Neural progenitor cell (in vitro differentiated cells): ENCODE measurements at regions not wholly inside any gene's neighbourhood (a gene's known extent, or its start where the extent isn't known, plus 50 kb on each side); places are given as distances from the start of the nearest gene placed in this dataset.

Source experiments
- DNase-seq: peaks from one replicate; pipeline ENCODE4 v3.0.0-alpha.2; 2016; ENCODE audit warnings: low spot score
- H2AFZ ChIP-seq: fragments of 200-600 bp; sonication (generic); replicated peaks from 2 replicates; pipeline ENCODE4 v1.6.1; 2016; ENCODE audit warnings: antibody characterized with exemption
- H3F3A ChIP-seq: fragments of 200-600 bp; sonication (generic); 2 replicates; pipeline ENCODE4 v1.6.1; 2016; ENCODE audit warnings: antibody characterized with exemption, low read depth
- H3K27ac ChIP-seq: fragments of 200-600 bp; sonication (generic); 2 replicates; pipeline ENCODE4 v1.5.1; 2016; ENCODE audit warnings: mild to moderate bottlenecking
- H3K27me3 ChIP-seq: fragments of 200-600 bp; sonication (generic); 2 replicates; pipeline ENCODE4 v1.6.1; 2016; ENCODE audit warnings: mild to moderate bottlenecking, moderate library complexity
- H3K36me3 ChIP-seq: fragments of 200-600 bp; sonication (generic); 2 replicates; pipeline ENCODE4 v1.5.1; 2016
- H3K4me1 ChIP-seq: fragments of 200-600 bp; sonication (generic); 2 replicates; pipeline ENCODE4 v1.6.1; 2016; ENCODE audit warnings: mixed run types
- H3K4me2 ChIP-seq: fragments of 200-600 bp; sonication (generic); 2 replicates; pipeline ENCODE4 v1.6.1; 2016
- H3K4me3 ChIP-seq: fragments of 200-600 bp; sonication (generic); 2 replicates; pipeline ENCODE4 v1.5.1; 2016
- H3K79me2 ChIP-seq: fragments of 200-600 bp; sonication (generic); 2 replicates; pipeline ENCODE4 v1.6.1; 2016; ENCODE audit warnings: low read depth
- H3K9ac ChIP-seq: fragments of 200-600 bp; sonication (generic); 2 replicates; pipeline ENCODE4 v1.6.1; 2016
- H3K9me3 ChIP-seq: fragments of 200-600 bp; sonication (generic); 2 replicates; pipeline ENCODE4 v1.5.1; 2016; ENCODE audit warnings: low read depth
- H4K20me1 ChIP-seq: fragments of 200-600 bp; sonication (generic); 2 replicates; pipeline ENCODE4 v1.6.1; 2016; ENCODE audit warnings: low read depth
- H3K27ac Mint-ChIP-seq: 3 replicates; pipeline ENCODE4 v1.8.0; 2021; ENCODE audit warnings: mixed read lengths
- H3K27me3 Mint-ChIP-seq: 2 replicates; pipeline ENCODE4 v1.8.0; 2022; ENCODE audit warnings: low read depth, mild to moderate bottlenecking, inconsistent platforms, moderate library complexity, mixed read lengths; ENCODE audit not compliant: insufficient read depth
- H3K36me3 Mint-ChIP-seq: 3 replicates; pipeline ENCODE4 v1.8.0; 2021; ENCODE audit warnings: mixed read lengths
- H3K4me1 Mint-ChIP-seq: 3 replicates; pipeline ENCODE4 v1.8.0; 2021; ENCODE audit warnings: mixed read lengths
- H3K4me3 Mint-ChIP-seq: 3 replicates; pipeline ENCODE4 v1.8.0; 2021; ENCODE audit warnings: mild to moderate bottlenecking, moderate library complexity, mixed read lengths
- H3K9me3 Mint-ChIP-seq: 3 replicates; pipeline ENCODE4 v1.8.0; 2020; ENCODE audit warnings: mixed read lengths
- EZH2 ChIP-seq: fragments of 200-600 bp; sonication (generic); IDR thresholded peaks from 2 replicates; pipeline ENCODE4 v1.6.1; 2017; ENCODE audit warnings: antibody characterized with exemption, mild to moderate bottlenecking, moderate library complexity
- EZH2phosphoT487 ChIP-seq: fragments of 200-600 bp; sonication (generic); IDR thresholded peaks from 2 replicates; pipeline ENCODE4 v1.6.1; 2017; ENCODE audit warnings: antibody characterized with exemption
- TF ChIP-seq, protein P1 (sequence below): fragments of 200-600 bp; sonication (generic); IDR thresholded peaks from 2 replicates; pipeline ENCODE4 v1.5.1; 2017; ENCODE audit warnings: antibody characterized with exemption, mild to moderate bottlenecking

DNA sequence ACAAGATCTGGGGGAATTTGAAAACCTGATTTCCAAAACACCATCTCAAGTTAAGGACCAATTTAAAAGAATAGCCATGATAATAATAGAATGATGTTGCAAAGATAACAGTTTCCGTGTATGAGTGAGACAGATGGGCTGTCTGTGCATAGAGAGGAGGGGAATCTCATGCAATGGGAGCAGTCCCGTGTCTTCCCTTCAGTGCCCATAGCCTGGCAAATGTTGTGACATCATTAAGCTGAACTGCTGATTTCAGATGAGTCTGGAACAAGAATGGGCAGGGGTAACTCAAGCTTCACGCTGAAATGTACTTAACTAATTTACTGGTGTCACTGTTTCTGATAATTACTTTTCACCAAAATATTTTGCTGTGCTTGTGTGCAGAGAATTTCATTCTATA lies 454.0 kb downstream of the FOXG1 start:
- Histone ChIP-seq H3K27me3 (no peaks in the 10 kb centered on the region), H3K79me2 (no peaks in the 10 kb centered on the region), H3K4me1 (no peaks in the 10 kb centered on the region), H3K9me3 (no peaks in the 10 kb centered on the region), H3K27ac (no peak overlapping the region), H3F3A (no peaks in the 10 kb centered on the region), H3K9ac (no peak overlapping the region), H3K4me3 (no peak overlapping the region), H2AFZ (no peak overlapping the region), H3K4me2 (no peak overlapping the region), H4K20me1 (no peaks in the 10 kb centered on the region), H3K36me3 (no peaks in the 10 kb centered on the region)
- H3K4me3 Mint-ChIP-seq, result no peak overlapping the region
- TF ChIP-seq, protein P1, sequence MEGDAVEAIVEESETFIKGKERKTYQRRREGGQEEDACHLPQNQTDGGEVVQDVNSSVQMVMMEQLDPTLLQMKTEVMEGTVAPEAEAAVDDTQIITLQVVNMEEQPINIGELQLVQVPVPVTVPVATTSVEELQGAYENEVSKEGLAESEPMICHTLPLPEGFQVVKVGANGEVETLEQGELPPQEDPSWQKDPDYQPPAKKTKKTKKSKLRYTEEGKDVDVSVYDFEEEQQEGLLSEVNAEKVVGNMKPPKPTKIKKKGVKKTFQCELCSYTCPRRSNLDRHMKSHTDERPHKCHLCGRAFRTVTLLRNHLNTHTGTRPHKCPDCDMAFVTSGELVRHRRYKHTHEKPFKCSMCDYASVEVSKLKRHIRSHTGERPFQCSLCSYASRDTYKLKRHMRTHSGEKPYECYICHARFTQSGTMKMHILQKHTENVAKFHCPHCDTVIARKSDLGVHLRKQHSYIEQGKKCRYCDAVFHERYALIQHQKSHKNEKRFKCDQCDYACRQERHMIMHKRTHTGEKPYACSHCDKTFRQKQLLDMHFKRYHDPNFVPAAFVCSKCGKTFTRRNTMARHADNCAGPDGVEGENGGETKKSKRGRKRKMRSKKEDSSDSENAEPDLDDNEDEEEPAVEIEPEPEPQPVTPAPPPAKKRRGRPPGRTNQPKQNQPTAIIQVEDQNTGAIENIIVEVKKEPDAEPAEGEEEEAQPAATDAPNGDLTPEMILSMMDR, result no peak
- TF ChIP-seq EZH2, result no peak
- no peak for TF ChIP-seq EZH2phosphoT487
- H3K4me1 Mint-ChIP-seq, result peaks cover 32% of the 10 kb centered on the region
- H3K27me3 Mint-ChIP-seq, result peaks cover 12% of the 10 kb centered on the region
- no peak overlapping the region for H3K27ac Mint-ChIP-seq
- no peaks in the 10 kb centered on the region for H3K9me3 Mint-ChIP-seq
- DNase-seq, result no peak
- H3K36me3 Mint-ChIP-seq, result no peaks in the 10 kb centered on the region

GRCh38 chr14:29222006-29222405 lies 455.4 kb downstream of the FOXG1 start:
- Histone ChIP-seq H3K4me1 (no peaks in the 10 kb centered on the region), H3K36me3 (no peaks in the 10 kb centered on the region), H3K27ac (no peak overlapping the region), H3K79me2 (no peaks in the 10 kb centered on the region), H3K4me2 (no peak overlapping the region), H2AFZ (no peak overlapping the region), H3K4me3 (no peak overlapping the region), H4K20me1 (no peaks in the 10 kb centered on the region), H3K9ac (no peak overlapping the region), H3K9me3 (no peaks in the 10 kb centered on the region), H3K27me3 (no peaks in the 10 kb centered on the region), H3F3A (no peaks in the 10 kb centered on the region)
- TF ChIP-seq, protein P1, result no peak
- no peak for TF ChIP-seq EZH2
- TF ChIP-seq EZH2phosphoT487, result no peak
- no peaks in the 10 kb centered on the region for H3K36me3 Mint-ChIP-seq
- H3K4me3 Mint-ChIP-seq, result no peak overlapping the region
- H3K9me3 Mint-ChIP-seq, result no peaks in the 10 kb centered on the region
- no peak for DNase-seq
- H3K4me1 Mint-ChIP-seq, result peaks cover 26% of the 10 kb centered on the region
- peaks cover 12% of the 10 kb centered on the region for H3K27me3 Mint-ChIP-seq
- no peak overlapping the region for H3K27ac Mint-ChIP-seq

- Histone ChIP-seq H4K20me1 (no peaks in the 10 kb centered on the region), H3K79me2 (no peaks in the 10 kb centered on the region), H3K27me3 (no peaks in the 10 kb centered on the region), H3K27ac (no peak overlapping the region), H3K9ac (no peak overlapping the region), H2AFZ (no peak overlapping the region), H3K4me2 (no peak overlapping the region), H3K4me1 (no peaks in the 10 kb centered on the region), H3K4me3 (no peak overlapping the region), H3K36me3 (peaks cover under 1% of the 10 kb centered on the region), H3F3A (no peaks in the 10 kb centered on the region), H3K9me3 (no peaks in the 10 kb centered on the region)
- TF ChIP-seq, protein P1, result peak; percentile 43
- no peak for TF ChIP-seq EZH2phosphoT487
- TF ChIP-seq EZH2, result no peak
- H3K27ac Mint-ChIP-seq, result no peak overlapping the region
- no peaks in the 10 kb centered on the region for H3K36me3 Mint-ChIP-seq
- no peak for DNase-seq
- H3K9me3 Mint-ChIP-seq, result no peaks in the 10 kb centered on the region
- H3K27me3 Mint-ChIP-seq, result peaks cover 12% of the 10 kb centered on the region
- no peak overlapping the region for H3K4me3 Mint-ChIP-seq
- peaks cover 18% of the 10 kb centered on the region for H3K4me1 Mint-ChIP-seq
Observed at GRCh38 chr14:29222671-29223268, 456.2 kb downstream of the FOXG1 start.
